ENCODE measurements at regions not wholly inside any gene's neighbourhood (a gene's known extent, or its start where the extent isn't known, plus 50 kb on each side); places are given as distances from the start of the nearest gene placed in this dataset.

DNA sequence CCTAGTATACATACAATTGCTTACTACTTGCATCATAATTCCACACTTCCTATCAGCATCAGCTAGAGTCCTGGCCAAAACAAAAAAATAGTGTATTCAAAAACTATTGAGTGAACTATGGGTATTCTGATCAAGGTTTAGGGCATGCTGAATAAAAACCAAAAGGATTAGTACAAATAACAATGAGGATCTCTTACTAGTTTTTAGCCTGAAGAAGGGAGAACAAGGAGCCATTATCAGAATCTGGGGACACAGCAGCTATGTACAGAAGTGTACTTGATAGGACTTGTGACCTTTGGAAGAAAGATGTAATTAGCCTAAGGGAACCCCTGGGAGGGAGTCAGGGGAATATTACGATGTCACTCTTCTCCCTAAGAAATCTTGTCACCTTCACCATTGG lies 832.2 kb downstream of the SQOR start:
- Histone ChIP-seq H3K4me1 (ENCODE audit: control insufficient read depth in 1 of 2, insufficient read depth in 1 of 2, low read depth in 1 of 2, low read length in 1 of 2) (no peaks in the 10 kb centered on the region), H3K9me3 (no peaks in the 10 kb centered on the region), H3K27ac (no peak overlapping the region), H3K27me3 (no peaks in the 10 kb centered on the region), H3K36me3 (no peaks in the 10 kb centered on the region), H3K4me3 (ENCODE audit: low read depth in 1 of 2, low read length in 1 of 2) (no peak overlapping the region)
- TF ChIP-seq, protein P1, sequence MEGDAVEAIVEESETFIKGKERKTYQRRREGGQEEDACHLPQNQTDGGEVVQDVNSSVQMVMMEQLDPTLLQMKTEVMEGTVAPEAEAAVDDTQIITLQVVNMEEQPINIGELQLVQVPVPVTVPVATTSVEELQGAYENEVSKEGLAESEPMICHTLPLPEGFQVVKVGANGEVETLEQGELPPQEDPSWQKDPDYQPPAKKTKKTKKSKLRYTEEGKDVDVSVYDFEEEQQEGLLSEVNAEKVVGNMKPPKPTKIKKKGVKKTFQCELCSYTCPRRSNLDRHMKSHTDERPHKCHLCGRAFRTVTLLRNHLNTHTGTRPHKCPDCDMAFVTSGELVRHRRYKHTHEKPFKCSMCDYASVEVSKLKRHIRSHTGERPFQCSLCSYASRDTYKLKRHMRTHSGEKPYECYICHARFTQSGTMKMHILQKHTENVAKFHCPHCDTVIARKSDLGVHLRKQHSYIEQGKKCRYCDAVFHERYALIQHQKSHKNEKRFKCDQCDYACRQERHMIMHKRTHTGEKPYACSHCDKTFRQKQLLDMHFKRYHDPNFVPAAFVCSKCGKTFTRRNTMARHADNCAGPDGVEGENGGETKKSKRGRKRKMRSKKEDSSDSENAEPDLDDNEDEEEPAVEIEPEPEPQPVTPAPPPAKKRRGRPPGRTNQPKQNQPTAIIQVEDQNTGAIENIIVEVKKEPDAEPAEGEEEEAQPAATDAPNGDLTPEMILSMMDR (IDR thresholded peaks at IDR 0.05), result no peak

DNA sequence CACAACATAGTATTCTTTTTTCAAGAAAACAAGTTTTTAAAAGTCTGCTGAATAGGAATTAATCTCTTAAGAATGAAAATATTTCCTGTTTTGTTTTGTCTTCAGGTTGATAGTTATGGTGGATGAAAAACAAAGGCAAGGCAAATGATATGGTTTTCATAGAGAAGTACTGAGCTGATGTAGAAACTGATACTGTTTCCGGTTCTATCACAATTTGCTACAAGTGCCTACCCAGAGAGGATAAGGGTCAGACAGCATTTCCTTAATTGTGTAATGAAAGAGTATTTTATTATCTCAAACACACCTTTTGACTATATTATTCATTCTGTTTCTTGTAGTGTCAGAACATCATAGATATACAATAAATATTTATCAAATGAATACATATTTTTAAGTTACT lies 836.3 kb downstream of the SQOR start:
- no peaks in the 10 kb centered on the region for H3K27me3 ChIP-seq
- H3K4me1 ChIP-seq (ENCODE audit: control insufficient read depth in 1 of 2, insufficient read depth in 1 of 2, low read depth in 1 of 2, low read length in 1 of 2), result no peaks in the 10 kb centered on the region
- H3K9me3 ChIP-seq, result no peaks in the 10 kb centered on the region
- no peaks in the 10 kb centered on the region for H3K36me3 ChIP-seq
- TF ChIP-seq, protein P1 (IDR thresholded peaks at IDR 0.05), result no peak
- no peak overlapping the region for H3K27ac ChIP-seq
- no peak overlapping the region for H3K4me3 ChIP-seq (ENCODE audit: low read depth in 1 of 2, low read length in 1 of 2)

DNA sequence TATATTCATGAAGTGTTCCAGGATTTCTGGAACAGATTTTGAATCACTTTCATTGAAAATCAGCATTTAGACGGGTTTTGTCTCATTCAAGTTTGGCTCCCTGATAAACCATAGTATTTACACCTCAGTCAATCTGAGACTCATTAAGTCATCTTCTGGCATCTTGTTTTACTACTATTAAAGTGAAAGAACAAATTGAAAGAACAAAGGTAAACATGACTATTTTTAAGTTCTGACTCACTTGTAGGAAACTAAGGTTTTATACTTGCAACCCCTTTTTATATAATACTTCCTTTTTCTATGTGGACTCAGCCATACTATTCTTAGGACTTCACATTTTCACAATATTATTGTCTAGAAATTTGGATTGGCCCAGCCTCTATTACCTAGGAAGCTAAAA lies 854.4 kb downstream of the SQOR start:
- no peaks in the 10 kb centered on the region for H3K9me3 ChIP-seq
- TF ChIP-seq, protein P1 (IDR thresholded peaks at IDR 0.05), result no peak
- no peak overlapping the region for H3K4me3 ChIP-seq (ENCODE audit: low read depth in 1 of 2, low read length in 1 of 2)
- H3K36me3 ChIP-seq, result no peaks in the 10 kb centered on the region
- no peak overlapping the region for H3K27ac ChIP-seq
- H3K27me3 ChIP-seq, result no peaks in the 10 kb centered on the region
- no peaks in the 10 kb centered on the region for H3K4me1 ChIP-seq (ENCODE audit: control insufficient read depth in 1 of 2, insufficient read depth in 1 of 2, low read depth in 1 of 2, low read length in 1 of 2)

DNA sequence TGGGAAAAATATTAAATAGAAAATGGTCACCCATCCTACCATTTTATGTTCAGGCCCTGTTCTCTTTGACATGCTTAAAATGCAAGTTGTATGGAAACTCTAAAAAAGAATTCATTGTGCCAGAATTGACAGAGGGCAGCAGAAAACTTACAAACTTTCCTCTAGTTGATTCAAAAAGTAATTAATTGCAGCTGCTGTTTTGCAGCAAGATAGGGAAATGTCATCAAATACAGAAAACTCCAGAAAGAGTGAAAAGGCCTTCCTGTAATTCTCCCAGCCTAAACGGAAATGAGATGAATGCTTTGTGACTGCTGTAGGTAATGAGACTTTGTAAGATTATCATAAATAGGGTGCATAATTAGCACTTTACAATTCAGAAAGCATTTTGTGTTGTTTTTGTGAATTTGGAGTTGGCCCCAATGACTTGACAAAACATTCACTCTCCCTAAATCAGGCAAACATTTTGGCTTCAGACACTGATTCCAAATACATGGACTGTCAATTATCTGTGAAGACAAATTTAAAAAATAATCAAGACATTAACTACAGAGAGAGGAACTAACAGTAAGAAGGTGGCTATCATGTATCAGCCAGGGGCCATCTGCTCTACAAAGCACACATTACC lies 861.8 kb downstream of the SQOR start:
- TF ChIP-seq, protein P1 (IDR thresholded peaks at IDR 0.05), result no peak
- no peak overlapping the region for H3K27ac ChIP-seq

DNA sequence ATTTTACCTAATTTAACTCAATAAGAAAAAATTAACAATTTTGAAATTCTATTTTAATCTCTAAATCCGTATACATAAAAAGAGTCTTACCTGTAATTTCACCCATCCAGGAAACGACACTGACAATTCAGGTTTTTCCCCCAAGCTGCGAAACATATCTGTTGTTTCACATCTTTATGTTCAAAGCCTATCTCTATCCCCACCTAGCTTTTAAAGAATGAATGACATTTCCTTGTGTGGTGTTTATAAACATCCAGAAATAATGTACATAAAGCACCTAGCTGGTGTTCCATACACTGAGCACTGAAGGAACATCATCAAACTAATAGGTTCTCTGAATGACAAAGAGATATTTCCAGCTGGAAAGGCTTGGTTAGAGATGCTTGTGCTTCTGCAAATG lies 867.8 kb downstream of the SQOR start:
- Histone ChIP-seq H3K27ac (no peak overlapping the region), H3K4me3 (ENCODE audit: low read depth in 1 of 2, low read length in 1 of 2) (no peak overlapping the region), H3K9me3 (no peaks in the 10 kb centered on the region), H3K36me3 (no peaks in the 10 kb centered on the region), H3K4me1 (ENCODE audit: control insufficient read depth in 1 of 2, insufficient read depth in 1 of 2, low read depth in 1 of 2, low read length in 1 of 2) (no peaks in the 10 kb centered on the region), H3K27me3 (no peaks in the 10 kb centered on the region)
- TF ChIP-seq, protein P1 (IDR thresholded peaks at IDR 0.05), result no peak

More for the DNA sequence above, 861.8 kb downstream of the SQOR start:
- Histone ChIP-seq H3K4me3 (ENCODE audit: low read depth in 1 of 2, low read length in 1 of 2) (no peak overlapping the region), H3K9me3 (no peaks in the 10 kb centered on the region), H3K4me1 (ENCODE audit: control insufficient read depth in 1 of 2, insufficient read depth in 1 of 2, low read depth in 1 of 2, low read length in 1 of 2) (no peaks in the 10 kb centered on the region), H3K27me3 (no peaks in the 10 kb centered on the region), H3K36me3 (no peaks in the 10 kb centered on the region)

Measured in neutrophil (primary cell).